Fibroblast of lung (primary cell): ENCODE measurements at regions not wholly inside any gene's neighbourhood (a gene's known extent, or its start where the extent isn't known, plus 50 kb on each side); places are given as distances from the start of the nearest gene placed in this dataset.
A peak's percentile ranks its signal among the peaks of the same experiment; 100 is the strongest.

Source experiments
- DNase-seq, 2 donors: peaks; one replicate each; pipeline versions ENCODE4 v3.0.0 to v3.0.0-alpha.2; 2010; ENCODE audit warnings: low read depth in 2 of 2
- H2AFZ ChIP-seq: 2 replicates; pipeline ENCODE4 v1.5.1; 2012; ENCODE audit warnings: low read length, control low read depth, inconsistent platforms
- H3K27ac ChIP-seq: 2 replicates; pipeline ENCODE4 v1.5.1; 2011; ENCODE audit warnings: low read length, control low read depth; ENCODE audit not compliant: insufficient read depth
- H3K27me3 ChIP-seq: 2 replicates; pipeline ENCODE4 v1.5.1; 2011; ENCODE audit warnings: mild to moderate bottlenecking, low read length; ENCODE audit not compliant: control insufficient read depth, insufficient read depth
- H3K36me3 ChIP-seq: 2 replicates; pipeline ENCODE4 v1.5.1; 2011; ENCODE audit warnings: low read length; ENCODE audit not compliant: control insufficient read depth, insufficient read depth
- H3K4me1 ChIP-seq: 2 replicates; pipeline ENCODE4 v1.5.1; 2011; ENCODE audit warnings: low read length; ENCODE audit not compliant: control insufficient read depth, insufficient read depth; ENCODE audit errors: extremely low read depth
- H3K4me2 ChIP-seq: 2 replicates; pipeline ENCODE4 v1.5.1; 2011; ENCODE audit warnings: low read length, control low read depth; ENCODE audit not compliant: insufficient read depth; ENCODE audit errors: extremely low read depth
- H3K4me3 ChIP-seq, 4 experiments: fragments of 200-600 bp in 1 of 4; sonication (generic) in 1 of 4; replicated peaks in 1 of 4; 2 replicates each; pipeline ENCODE4 v1.5.1; 2011 to 2016; ENCODE audit warnings: low read length in 4 of 4, low read depth in 3 of 4, mild to moderate bottlenecking in 3 of 4, control low read depth in 2 of 4, inconsistent platforms in 1 of 4, mixed read lengths in 1 of 4; ENCODE audit not compliant: insufficient read depth in 1 of 4; ENCODE audit errors: control extremely low read depth in 1 of 4
- H3K79me2 ChIP-seq: 2 replicates; pipeline ENCODE4 v1.5.1; 2012; ENCODE audit warnings: mild to moderate bottlenecking, low read length, inconsistent platforms; ENCODE audit not compliant: control insufficient read depth, insufficient read depth
- H3K9ac ChIP-seq: 2 replicates; pipeline ENCODE4 v1.5.1; 2011; ENCODE audit warnings: mild to moderate bottlenecking, low read length, control low read depth; ENCODE audit not compliant: insufficient read depth
- H3K9me3 ChIP-seq: 2 replicates; pipeline ENCODE4 v1.5.1; 2012; ENCODE audit warnings: low read depth, low read length; ENCODE audit not compliant: control insufficient read depth, insufficient read depth
- H4K20me1 ChIP-seq: 2 replicates; pipeline ENCODE4 v1.5.1; 2011; ENCODE audit warnings: low read length; ENCODE audit not compliant: control insufficient read depth, insufficient read depth; ENCODE audit errors: extremely low read depth
- CTCF ChIP-seq, 2 donors: IDR thresholded peaks in 1 of 2; conservative IDR thresholded peaks in 1 of 2; 1 replicate in 1 of 2; 2 replicates in 1 of 2; pipeline ENCODE4 v1.5.1; 2011 to 2012; ENCODE audit warnings: low read length in 2 of 2, control low read depth in 1 of 2, inconsistent platforms in 1 of 2, low read depth in 1 of 2, mild to moderate bottlenecking in 1 of 2
- EZH2 ChIP-seq: IDR thresholded peaks from 2 replicates; pipeline ENCODE4 v1.5.1; 2012; ENCODE audit warnings: low read length, control low read depth, mild to moderate bottlenecking; ENCODE audit errors: missing control alignments

- Histone ChIP-seq H3K4me2 (no peak overlapping the region), H3K4me3 (no peak overlapping the region), H4K20me1 (no peaks in the 10 kb centered on the region), H3K79me2 (no peaks in the 10 kb centered on the region), H2AFZ (no peak overlapping the region), H3K9me3 (no peaks in the 10 kb centered on the region), H3K9ac (no peak overlapping the region), H3K4me1 (no peaks in the 10 kb centered on the region), H3K27ac (no peak overlapping the region), H3K36me3 (no peaks in the 10 kb centered on the region), H3K27me3 (no peaks in the 10 kb centered on the region)
- TF ChIP-seq EZH2, result no peak
- no peak for TF ChIP-seq CTCF (conservative IDR thresholded peaks at IDR 0.05 in 1 of 2, IDR thresholded peaks at IDR 0.05 in 1 of 2; ENCODE audit: low read depth in 1 of 2, low read length in 2 of 2)
- peak in 1 of 2 donors; percentile 3 for DNase-seq
These were observed 70.9 kb upstream of the UFL1 start for GRCh38 chr6:96450770-96451130.

- H3K27me3 ChIP-seq, result no peaks in the 10 kb centered on the region
These were observed 62.8 kb upstream of the UFL1 start for GRCh38 chr6:96458771-96459170.

GRCh38 chr6:96460052-96460700 is 61.4 kb upstream of the UFL1 start:
- Histone ChIP-seq H3K4me2 (no peak overlapping the region), H3K4me3 (no peak overlapping the region), H4K20me1 (no peaks in the 10 kb centered on the region), H3K9me3 (no peaks in the 10 kb centered on the region), H2AFZ (no peak overlapping the region), H3K27me3 (no peaks in the 10 kb centered on the region), H3K36me3 (no peaks in the 10 kb centered on the region), H3K9ac (no peak overlapping the region), H3K79me2 (no peaks in the 10 kb centered on the region), H3K4me1 (no peaks in the 10 kb centered on the region), H3K27ac (no peak overlapping the region)
- no peak for DNase-seq
- TF ChIP-seq CTCF (conservative IDR thresholded peaks at IDR 0.05 in 1 of 2, IDR thresholded peaks at IDR 0.05 in 1 of 2; ENCODE audit: low read depth in 1 of 2, low read length in 2 of 2) (no peak), EZH2 (no peak)

More at GRCh38 chr6:96458771-96459170, 62.8 kb upstream of the UFL1 start:
- Histone ChIP-seq H2AFZ (no peak overlapping the region), H3K79me2 (no peaks in the 10 kb centered on the region), H4K20me1 (no peaks in the 10 kb centered on the region), H3K4me2 (no peak overlapping the region), H3K4me3 (no peak overlapping the region), H3K27ac (no peak overlapping the region), H3K4me1 (no peaks in the 10 kb centered on the region), H3K9me3 (no peaks in the 10 kb centered on the region), H3K9ac (no peak overlapping the region), H3K36me3 (no peaks in the 10 kb centered on the region)
- DNase-seq, result no peak
- no peak for TF ChIP-seq CTCF (conservative IDR thresholded peaks at IDR 0.05 in 1 of 2, IDR thresholded peaks at IDR 0.05 in 1 of 2; ENCODE audit: low read depth in 1 of 2, low read length in 2 of 2)
- no peak for TF ChIP-seq EZH2
